NT2/D1 (cell line): ENCODE measurements at regions not wholly inside any gene's neighbourhood (a gene's known extent, or its start where the extent isn't known, plus 50 kb on each side); places are given as distances from the start of the nearest gene placed in this dataset.

Source experiments
- DNase-seq: peaks from one replicate; pipeline ENCODE4 v3.0.0-alpha.2; 2011; ENCODE audit warnings: low read depth, low spot score
- H3K27me3 ChIP-seq: 2 replicates; pipeline ENCODE4 v1.6.0; 2011; ENCODE audit warnings: mild to moderate bottlenecking; ENCODE audit not compliant: insufficient read length, insufficient read depth
- H3K36me3 ChIP-seq: 2 replicates; pipeline ENCODE4 v1.6.1; 2011; ENCODE audit warnings: mild to moderate bottlenecking, low read length, mixed read lengths; ENCODE audit not compliant: insufficient read depth, insufficient read length
- H3K4me1 ChIP-seq: 2 replicates; pipeline ENCODE4 v1.5.1; 2011; ENCODE audit not compliant: insufficient read depth, insufficient read length
- H3K4me3 ChIP-seq: 2 replicates; pipeline ENCODE4 v1.5.1; 2011; ENCODE audit warnings: low read depth; ENCODE audit not compliant: insufficient read length
- H3K9ac ChIP-seq: 2 replicates; pipeline ENCODE4 v1.6.0; 2011; ENCODE audit warnings: low read depth; ENCODE audit not compliant: insufficient read length
- H3K9me3 ChIP-seq: 2 replicates; pipeline ENCODE4 v1.5.1; 2011; ENCODE audit warnings: mild to moderate bottlenecking, low read length; ENCODE audit not compliant: insufficient read depth
- SUZ12 ChIP-seq: IDR thresholded peaks from 2 replicates; pipeline ENCODE4 v1.6.1; 2011; ENCODE audit not compliant: insufficient read length, insufficient read depth; ENCODE audit errors: extremely low read depth
- YY1 ChIP-seq: IDR thresholded peaks from 2 replicates; pipeline ENCODE4 v1.6.1; 2011; ENCODE audit not compliant: insufficient read length, insufficient read depth
- ZNF274 ChIP-seq: IDR thresholded peaks from 2 replicates; pipeline ENCODE4 v1.6.1; 2011; ENCODE audit warnings: mild to moderate bottlenecking, low read depth, low read length

- H3K4me1 ChIP-seq = no peaks in the 10 kb centered on the region
- no peak for DNase-seq
- no peaks in the 10 kb centered on the region for H3K9me3 ChIP-seq
- H3K27me3 ChIP-seq = no peaks in the 10 kb centered on the region
- no peak overlapping the region for H3K9ac ChIP-seq
- no peak for TF ChIP-seq ZNF274
- TF ChIP-seq YY1 = no peak
- no peak for TF ChIP-seq SUZ12
- H3K36me3 ChIP-seq = no peaks in the 10 kb centered on the region
- no peak overlapping the region for H3K4me3 ChIP-seq
Observed at GRCh38 chr7:8982338-8982992, 549.1 kb downstream of the NXPH1 start.

GRCh38 chr7:8985255-8985654 is 551.8 kb downstream of the NXPH1 start:
- no peak for DNase-seq

GRCh38 chr7:8988267-8988666 is 554.9 kb downstream of the NXPH1 start:
- H3K27me3 ChIP-seq = no peaks in the 10 kb centered on the region
- no peaks in the 10 kb centered on the region for H3K9me3 ChIP-seq
- TF ChIP-seq YY1 (no peak), ZNF274 (no peak), SUZ12 (no peak)
- no peak overlapping the region for H3K4me3 ChIP-seq
- no peak overlapping the region for H3K9ac ChIP-seq
- no peaks in the 10 kb centered on the region for H3K36me3 ChIP-seq
- no peaks in the 10 kb centered on the region for H3K4me1 ChIP-seq
- no peak for DNase-seq

More at GRCh38 chr7:8985255-8985654, 551.8 kb downstream of the NXPH1 start:
- no peaks in the 10 kb centered on the region for H3K9me3 ChIP-seq
- H3K36me3 ChIP-seq = no peaks in the 10 kb centered on the region
- no peaks in the 10 kb centered on the region for H3K27me3 ChIP-seq
- TF ChIP-seq YY1 (no peak), SUZ12 (no peak), ZNF274 (no peak)
- H3K9ac ChIP-seq = no peak overlapping the region
- H3K4me3 ChIP-seq = no peak overlapping the region
- H3K4me1 ChIP-seq = no peaks in the 10 kb centered on the region

- Histone ChIP-seq H3K4me3 (no peak overlapping the region), H3K4me1 (no peaks in the 10 kb centered on the region), H3K27me3 (no peaks in the 10 kb centered on the region), H3K9ac (no peak overlapping the region), H3K9me3 (no peaks in the 10 kb centered on the region), H3K36me3 (no peaks in the 10 kb centered on the region)
- TF ChIP-seq ZNF274 = no peak
- TF ChIP-seq SUZ12 = no peak
- TF ChIP-seq YY1 = no peak
- DNase-seq = no peak
Observed at GRCh38 chr7:8991159-8991558, 557.8 kb downstream of the NXPH1 start.

- Histone ChIP-seq H3K9me3 (no peaks in the 10 kb centered on the region), H3K9ac (no peak overlapping the region), H3K4me1 (no peaks in the 10 kb centered on the region), H3K4me3 (no peak overlapping the region), H3K36me3 (no peaks in the 10 kb centered on the region), H3K27me3 (no peaks in the 10 kb centered on the region)
- no peak for DNase-seq
- TF ChIP-seq SUZ12 (no peak), YY1 (no peak), ZNF274 (no peak)
Observed at GRCh38 chr7:8998762-8999161, 565.4 kb downstream of the NXPH1 start.

- no peaks in the 10 kb centered on the region for H3K27me3 ChIP-seq
- peaks cover 11% of the 10 kb centered on the region for H3K9me3 ChIP-seq
- no peaks in the 10 kb centered on the region for H3K36me3 ChIP-seq
- H3K4me1 ChIP-seq = no peaks in the 10 kb centered on the region
- TF ChIP-seq SUZ12 = no peak
- no peak for TF ChIP-seq ZNF274
- H3K4me3 ChIP-seq = no peak overlapping the region
- no peak overlapping the region for H3K9ac ChIP-seq
- DNase-seq = peak; percentile 38
Observed at GRCh38 chr7:9013940-9014339, 580.5 kb downstream of the NXPH1 start.

GRCh38 chr7:9017286-9017685 is 583.9 kb downstream of the NXPH1 start:
- no peaks in the 10 kb centered on the region for H3K36me3 ChIP-seq
- no peaks in the 10 kb centered on the region; the same call in 1 of the 2 replicates for H3K9me3 ChIP-seq
- no peak for DNase-seq
- no peak overlapping the region for H3K4me3 ChIP-seq
- no peak for TF ChIP-seq SUZ12
- no peak for TF ChIP-seq ZNF274
- TF ChIP-seq YY1 = no peak
- no peaks in the 10 kb centered on the region for H3K27me3 ChIP-seq
- no peaks in the 10 kb centered on the region for H3K4me1 ChIP-seq
- no peak overlapping the region for H3K9ac ChIP-seq
